OCI-LY3 (cell line): ENCODE measurements at regions not wholly inside any gene's neighbourhood (a gene's known extent, or its start where the extent isn't known, plus 50 kb on each side); places are given as distances from the start of the nearest gene placed in this dataset.

ENCODE experiments used
- EZH2phosphoT487 ChIP-seq: fragments of 200-600 bp; shearing (Covaris generic); IDR thresholded peaks from 2 replicates; pipeline ENCODE4 v1.6.1; 2018; ENCODE audit warnings: antibody characterized with exemption, mixed run types, low read depth
- TF ChIP-seq, protein P1 (sequence below): fragments of 200-600, 300-600 bp; sonication (generic); IDR thresholded peaks from 2 replicates; pipeline ENCODE4 v1.5.1; 2014; ENCODE audit warnings: antibody characterized with exemption, low read length, low read depth

GRCh38 chr1:221018414-221018813, 139.2 kb downstream of the HLX start:
- no peak for TF ChIP-seq EZH2phosphoT487
- TF ChIP-seq, protein P1, sequence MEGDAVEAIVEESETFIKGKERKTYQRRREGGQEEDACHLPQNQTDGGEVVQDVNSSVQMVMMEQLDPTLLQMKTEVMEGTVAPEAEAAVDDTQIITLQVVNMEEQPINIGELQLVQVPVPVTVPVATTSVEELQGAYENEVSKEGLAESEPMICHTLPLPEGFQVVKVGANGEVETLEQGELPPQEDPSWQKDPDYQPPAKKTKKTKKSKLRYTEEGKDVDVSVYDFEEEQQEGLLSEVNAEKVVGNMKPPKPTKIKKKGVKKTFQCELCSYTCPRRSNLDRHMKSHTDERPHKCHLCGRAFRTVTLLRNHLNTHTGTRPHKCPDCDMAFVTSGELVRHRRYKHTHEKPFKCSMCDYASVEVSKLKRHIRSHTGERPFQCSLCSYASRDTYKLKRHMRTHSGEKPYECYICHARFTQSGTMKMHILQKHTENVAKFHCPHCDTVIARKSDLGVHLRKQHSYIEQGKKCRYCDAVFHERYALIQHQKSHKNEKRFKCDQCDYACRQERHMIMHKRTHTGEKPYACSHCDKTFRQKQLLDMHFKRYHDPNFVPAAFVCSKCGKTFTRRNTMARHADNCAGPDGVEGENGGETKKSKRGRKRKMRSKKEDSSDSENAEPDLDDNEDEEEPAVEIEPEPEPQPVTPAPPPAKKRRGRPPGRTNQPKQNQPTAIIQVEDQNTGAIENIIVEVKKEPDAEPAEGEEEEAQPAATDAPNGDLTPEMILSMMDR = no peak
